Neural cell (in vitro differentiated cells): ENCODE measurements at regions not wholly inside any gene's neighbourhood (a gene's known extent, or its start where the extent isn't known, plus 50 kb on each side); places are given as distances from the start of the nearest gene placed in this dataset.

ENCODE experiments used
- H2AFZ ChIP-seq: fragments of 200-600, 300-800 bp; sonication (generic), shearing (Covaris generic); 2 replicates; pipeline ENCODE4 v1.6.0; 2014; ENCODE audit warnings: low read depth, mild to moderate bottlenecking, antibody characterized with exemption, low read length, moderate library complexity
- H3F3A ChIP-seq: fragments of 200-600 bp; shearing (Covaris generic); 2 replicates; pipeline ENCODE4 v1.6.1; 2016; ENCODE audit warnings: mild to moderate bottlenecking, moderate library complexity, mixed read lengths, antibody characterized with exemption, low read length; ENCODE audit not compliant: insufficient read depth, poor library complexity, severe bottlenecking
- H3K27ac ChIP-seq: fragments of 200-600, 300-800 bp; sonication (generic), shearing (Covaris generic); 2 replicates; pipeline ENCODE4 v1.5.1; 2014; ENCODE audit warnings: mild to moderate bottlenecking, low read length, moderate library complexity
- H3K27me3 ChIP-seq: fragments of 300-800, 200-600 bp; sonication (generic), shearing (Covaris generic); 2 replicates; pipeline ENCODE4 v1.6.0; 2014; ENCODE audit warnings: mild to moderate bottlenecking, low read depth, low read length, moderate library complexity; ENCODE audit not compliant: insufficient read depth
- H3K36me3 ChIP-seq: fragments of 300-800, 200-600 bp; sonication (generic), shearing (Covaris generic); 2 replicates; pipeline ENCODE4 v1.5.1; 2014; ENCODE audit warnings: mild to moderate bottlenecking, antibody characterized with exemption, low read length, moderate library complexity; ENCODE audit not compliant: insufficient read depth
- H3K4me2 ChIP-seq: fragments of 300-800, 200-600 bp; sonication (generic), shearing (Covaris generic); 2 replicates; pipeline ENCODE4 v1.6.0; 2014; ENCODE audit warnings: mild to moderate bottlenecking, low read length
- H3K4me3 ChIP-seq: fragments of 300-800, 200-600 bp; sonication (generic), shearing (Covaris generic); 2 replicates; pipeline ENCODE4 v1.5.1; 2014; ENCODE audit warnings: mild to moderate bottlenecking, low read length, moderate library complexity
- H3K79me2 ChIP-seq: fragments of 200-600 bp; shearing (Covaris generic); replicated peaks from 2 replicates; pipeline ENCODE4 v1.6.0; 2014; ENCODE audit warnings: mild to moderate bottlenecking, low read length, moderate library complexity; ENCODE audit not compliant: insufficient read depth
- H3K9ac ChIP-seq: fragments of 300-800, 200-600 bp; sonication (generic), shearing (Covaris generic); 2 replicates; pipeline ENCODE4 v1.6.1; 2016; ENCODE audit warnings: mild to moderate bottlenecking, low read length, mixed read lengths
- H3K9me2 ChIP-seq: fragments of 200-600 bp; shearing (Covaris generic); 2 replicates; pipeline ENCODE4 v1.6.1; 2016; ENCODE audit warnings: mild to moderate bottlenecking, low read length, mixed read lengths; ENCODE audit not compliant: insufficient read depth
- H3K9me3 ChIP-seq: fragments of 200-600, 300-800 bp; sonication (generic), shearing (Covaris generic); 2 replicates; pipeline ENCODE4 v1.6.1; 2016; ENCODE audit warnings: mild to moderate bottlenecking, mixed run types, low read length, moderate library complexity, mixed read lengths
- H4K20me1 ChIP-seq: fragments of 200-600 bp; shearing (Covaris generic); 2 replicates; pipeline ENCODE4 v1.6.1; 2016; ENCODE audit warnings: mild to moderate bottlenecking, mixed run types; ENCODE audit not compliant: insufficient read depth
- CTCF ChIP-seq: fragments of 450-650 bp; IDR thresholded peaks from 2 replicates; pipeline ENCODE4 v1.5.1; 2014; ENCODE audit warnings: antibody characterized with exemption, mild to moderate bottlenecking, moderate library complexity; ENCODE audit not compliant: poor library complexity, severe bottlenecking
- EP300 ChIP-seq: fragments of 450-650 bp; conservative IDR thresholded peaks from 2 replicates; pipeline ENCODE4 v1.6.1; 2014; ENCODE audit warnings: antibody characterized with exemption, mild to moderate bottlenecking, moderate library complexity; ENCODE audit not compliant: poor library complexity, severe bottlenecking
- EZH2 ChIP-seq: fragments of 200-600, 300-800 bp; shearing (Covaris generic), sonication (generic); IDR thresholded peaks from 2 replicates; pipeline ENCODE4 v1.6.1; 2014; ENCODE audit warnings: antibody characterized with exemption, low read length, borderline replicate concordance, mild to moderate bottlenecking; ENCODE audit not compliant: insufficient read depth, poor library complexity, severe bottlenecking
- MXI1 ChIP-seq: fragments of 450-650 bp; conservative IDR thresholded peaks from 2 replicates; pipeline ENCODE4 v1.6.1; 2014; ENCODE audit warnings: antibody characterized with exemption, mild to moderate bottlenecking; ENCODE audit not compliant: poor library complexity, severe bottlenecking
- POLR2AphosphoS5 ChIP-seq: IDR thresholded peaks from 2 replicates; pipeline ENCODE4 v1.6.1; 2012
- RAD21 ChIP-seq: fragments of 450-650 bp; conservative IDR thresholded peaks from 2 replicates; pipeline ENCODE4 v1.6.1; 2014; ENCODE audit warnings: antibody characterized with exemption, mild to moderate bottlenecking, moderate library complexity
- SMC3 ChIP-seq: fragments of 450-650 bp; conservative IDR thresholded peaks from 2 replicates; pipeline ENCODE4 v1.6.1; 2014; ENCODE audit warnings: antibody characterized with exemption, mild to moderate bottlenecking, moderate library complexity; ENCODE audit not compliant: poor library complexity
- TAF1 ChIP-seq: IDR thresholded peaks from 2 replicates; pipeline ENCODE4 v1.6.1; 2012; ENCODE audit warnings: low read depth
- TF ChIP-seq, protein P1 (sequence below): IDR thresholded peaks from 2 replicates; pipeline ENCODE4 v1.6.1; 2012; ENCODE audit warnings: borderline replicate concordance

DNA sequence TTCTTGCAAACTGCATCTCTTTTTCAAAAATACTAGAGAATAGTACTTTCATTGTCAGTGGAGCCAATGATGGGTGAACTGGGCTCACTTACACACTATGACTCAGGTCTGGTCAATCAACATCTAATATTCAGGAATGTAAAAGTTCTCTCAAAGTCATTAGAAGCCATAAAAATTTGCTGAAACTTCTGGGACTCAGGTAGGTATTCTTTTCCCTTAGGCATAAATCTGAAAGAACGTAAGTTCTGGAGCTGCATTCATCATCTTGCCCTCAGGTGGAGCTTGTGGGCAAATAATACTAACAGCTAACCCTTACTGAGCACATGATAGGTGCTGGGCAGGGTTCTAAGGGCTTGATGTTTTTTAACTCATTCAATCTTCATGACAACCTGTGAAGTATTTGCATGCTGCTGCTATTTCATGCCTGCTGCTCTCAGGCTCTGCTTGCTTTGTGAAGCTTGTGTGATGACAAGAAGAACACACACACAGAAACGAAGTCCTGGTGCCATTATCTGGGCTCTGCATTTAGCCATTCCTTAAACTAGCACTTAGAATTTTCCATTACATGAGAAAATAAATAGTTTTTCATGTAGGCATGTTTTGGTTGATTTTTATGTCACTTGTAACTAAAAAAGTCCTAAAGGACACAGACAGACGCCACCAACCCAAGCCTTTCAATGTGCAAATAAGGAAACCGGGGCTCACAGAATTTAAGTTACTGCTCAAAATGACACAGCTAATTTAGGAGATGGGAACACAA lies 394.2 kb upstream of the LYPLAL1 start:
- TF ChIP-seq, protein P1, sequence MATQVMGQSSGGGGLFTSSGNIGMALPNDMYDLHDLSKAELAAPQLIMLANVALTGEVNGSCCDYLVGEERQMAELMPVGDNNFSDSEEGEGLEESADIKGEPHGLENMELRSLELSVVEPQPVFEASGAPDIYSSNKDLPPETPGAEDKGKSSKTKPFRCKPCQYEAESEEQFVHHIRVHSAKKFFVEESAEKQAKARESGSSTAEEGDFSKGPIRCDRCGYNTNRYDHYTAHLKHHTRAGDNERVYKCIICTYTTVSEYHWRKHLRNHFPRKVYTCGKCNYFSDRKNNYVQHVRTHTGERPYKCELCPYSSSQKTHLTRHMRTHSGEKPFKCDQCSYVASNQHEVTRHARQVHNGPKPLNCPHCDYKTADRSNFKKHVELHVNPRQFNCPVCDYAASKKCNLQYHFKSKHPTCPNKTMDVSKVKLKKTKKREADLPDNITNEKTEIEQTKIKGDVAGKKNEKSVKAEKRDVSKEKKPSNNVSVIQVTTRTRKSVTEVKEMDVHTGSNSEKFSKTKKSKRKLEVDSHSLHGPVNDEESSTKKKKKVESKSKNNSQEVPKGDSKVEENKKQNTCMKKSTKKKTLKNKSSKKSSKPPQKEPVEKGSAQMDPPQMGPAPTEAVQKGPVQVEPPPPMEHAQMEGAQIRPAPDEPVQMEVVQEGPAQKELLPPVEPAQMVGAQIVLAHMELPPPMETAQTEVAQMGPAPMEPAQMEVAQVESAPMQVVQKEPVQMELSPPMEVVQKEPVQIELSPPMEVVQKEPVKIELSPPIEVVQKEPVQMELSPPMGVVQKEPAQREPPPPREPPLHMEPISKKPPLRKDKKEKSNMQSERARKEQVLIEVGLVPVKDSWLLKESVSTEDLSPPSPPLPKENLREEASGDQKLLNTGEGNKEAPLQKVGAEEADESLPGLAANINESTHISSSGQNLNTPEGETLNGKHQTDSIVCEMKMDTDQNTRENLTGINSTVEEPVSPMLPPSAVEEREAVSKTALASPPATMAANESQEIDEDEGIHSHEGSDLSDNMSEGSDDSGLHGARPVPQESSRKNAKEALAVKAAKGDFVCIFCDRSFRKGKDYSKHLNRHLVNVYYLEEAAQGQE: no peak
- TF ChIP-seq POLR2AphosphoS5 (no peak), EP300 (no peak), TAF1 (no peak), CTCF (no peak), MXI1 (no peak), RAD21 (no peak), EZH2 (no peak), SMC3 (no peak)
- no peak overlapping the region for H3K9ac ChIP-seq
- no peaks in the 10 kb centered on the region for H3K27me3 ChIP-seq
- no peaks in the 10 kb centered on the region for H3K9me2 ChIP-seq
- H3F3A ChIP-seq: no peaks in the 10 kb centered on the region
- no peak overlapping the region for H3K27ac ChIP-seq
- no peak overlapping the region for H3K4me2 ChIP-seq
- H3K36me3 ChIP-seq: no peaks in the 10 kb centered on the region
- no peaks in the 10 kb centered on the region for H3K9me3 ChIP-seq
- H2AFZ ChIP-seq: no peak overlapping the region
- H3K79me2 ChIP-seq: no peaks in the 10 kb centered on the region
- no peaks in the 10 kb centered on the region for H4K20me1 ChIP-seq
- no peak overlapping the region for H3K4me3 ChIP-seq

GRCh38 chr1:218783131-218783530 lies 390.5 kb upstream of the LYPLAL1 start:
- Histone ChIP-seq H3K9me2 (no peaks in the 10 kb centered on the region), H3K27me3 (no peaks in the 10 kb centered on the region), H3K9me3 (no peaks in the 10 kb centered on the region), H3K9ac (no peak overlapping the region), H3K27ac (no peak overlapping the region), H3K4me3 (no peak overlapping the region), H3F3A (no peaks in the 10 kb centered on the region), H3K36me3 (no peaks in the 10 kb centered on the region), H4K20me1 (no peaks in the 10 kb centered on the region), H2AFZ (no peak overlapping the region), H3K79me2 (no peaks in the 10 kb centered on the region), H3K4me2 (no peak overlapping the region)
- TF ChIP-seq SMC3 (no peak), POLR2AphosphoS5 (no peak), RAD21 (no peak), CTCF (no peak), EP300 (no peak), TAF1 (no peak), EZH2 (no peak), MXI1 (no peak)
- TF ChIP-seq, protein P1: no peak
